Right cardiac atrium (tissue), 5 donors: ENCODE measurements at regions not wholly inside any gene's neighbourhood (a gene's known extent, or its start where the extent isn't known, plus 50 kb on each side); places are given as distances from the start of the nearest gene placed in this dataset.

Experiments used
- ATAC-seq, 2 donors: fragments of 200-7000 bp; cut with Tn5 transposase; one replicate each; pipeline versions ENCODE4 v1.8.0 to v1.9.1; 2020; ENCODE audit warnings: moderate library complexity in 2 of 2, mild to moderate bottlenecking in 1 of 2
- DNase-seq, 3 donors: peaks; one replicate each; pipeline ENCODE4 v3.0.0-alpha.2; 2020
- H3K27ac ChIP-seq: one replicate; pipeline ENCODE4 v1.5.1; 2013; ENCODE audit warnings: mild to moderate bottlenecking, low read length, control low read depth, moderate library complexity
- H3K27me3 ChIP-seq: one replicate; pipeline ENCODE4 v1.6.1; 2013; ENCODE audit not compliant: control insufficient read depth, insufficient read depth
- H3K4me1 ChIP-seq: one replicate; pipeline ENCODE4 v1.6.1; 2013; ENCODE audit warnings: low read length; ENCODE audit not compliant: control insufficient read depth, insufficient read depth
- H3K4me3 ChIP-seq: one replicate; pipeline ENCODE4 v1.5.1; 2013; ENCODE audit warnings: low read length, control low read depth
- H3K9me3 ChIP-seq: one replicate; pipeline ENCODE4 v1.6.1; 2013; ENCODE audit warnings: low read length; ENCODE audit not compliant: control insufficient read depth
- WGBS: extraction: QIAGEN DNeasy Blood & Tissue Kit; methylation state at CpG from one replicate; pipeline ENCODE4 v1.1.7; 2013; 5-methylcytosine and 5-hydroxymethylcytosine counted together
- intact Hi-C, 4 donors: fragments of 100-400 bp; cut with DNase I; formaldehyde crosslinking; loops; one replicate each; pipeline versions ENCODE4 v1.11.0 to v1.14.0; 2022 to 2023
- donor health status: healthy with polysubstance abuse.
- donor health status: DM: no; HTN: yes; CAD: no.
- donor health status: DM: no; HTN: no; CAD: no.
- donor health status: DM: no; HTN: yes; CAD: no; lungs with severe emphysema.
- donor health status: DM: yes; HTN: yes; CAD: no.

- Histone ChIP-seq H3K27ac (no peak overlapping the region), H3K4me3 (no peak overlapping the region), H3K9me3 (no peaks in the 10 kb centered on the region), H3K27me3 (no peaks in the 10 kb centered on the region), H3K4me1 (no peaks in the 10 kb centered on the region)
- DNase-seq (no peak), ATAC-seq (no peak)
- intact Hi-C loops, result no loop called here
- 86% methylated on average over 3 of the region's 3 CpGs for WGBS
These were observed 395.0 kb upstream of the NCAM2 start for GRCh38 chr21:20603236-20603635.

GRCh38 chr21:20611008-20611407 is 387.2 kb upstream of the NCAM2 start:
- no peak overlapping the region for H3K4me3 ChIP-seq
- H3K27me3 ChIP-seq, result no peaks in the 10 kb centered on the region
- H3K9me3 ChIP-seq, result no peaks in the 10 kb centered on the region
- DNase-seq (no peak), ATAC-seq (no peak)
- no peak overlapping the region for H3K27ac ChIP-seq
- H3K4me1 ChIP-seq, result no peaks in the 10 kb centered on the region
- intact Hi-C loops, result no loop called here
- 74% methylated on average over 4 of the region's 4 CpGs for WGBS

GRCh38 chr21:20613654-20614053 is 384.6 kb upstream of the NCAM2 start:
- WGBS, result 44% methylated on average over 2 of the region's 2 CpGs
- Histone ChIP-seq H3K9me3 (no peaks in the 10 kb centered on the region), H3K4me1 (no peaks in the 10 kb centered on the region), H3K4me3 (no peak overlapping the region), H3K27ac (no peak overlapping the region), H3K27me3 (no peaks in the 10 kb centered on the region)
- intact Hi-C loops, result no loop called here
- no peak for ATAC-seq
- DNase-seq, result no peak

GRCh38 chr21:20617130-20617529 is 381.1 kb upstream of the NCAM2 start:
- 46% methylated on average over 6 of the region's 6 CpGs for WGBS
- no peak for DNase-seq
- Histone ChIP-seq H3K9me3 (no peaks in the 10 kb centered on the region), H3K27ac (no peak overlapping the region), H3K27me3 (no peaks in the 10 kb centered on the region), H3K4me3 (no peak overlapping the region), H3K4me1 (no peaks in the 10 kb centered on the region)
- no peak for ATAC-seq
- intact Hi-C loops, result no loop called here

- Histone ChIP-seq H3K4me3 (no peak overlapping the region), H3K27me3 (no peaks in the 10 kb centered on the region), H3K27ac (no peak overlapping the region), H3K4me1 (no peaks in the 10 kb centered on the region), H3K9me3 (no peaks in the 10 kb centered on the region)
- no peak for ATAC-seq
- DNase-seq, result no peak
- intact Hi-C loops, result no loop called here
- WGBS, result 65% methylated on average over 3 of the region's 3 CpGs
These were observed 379.3 kb upstream of the NCAM2 start for GRCh38 chr21:20618878-20619277.

GRCh38 chr21:20627594-20627993 is 370.6 kb upstream of the NCAM2 start:
- H3K4me3 ChIP-seq, result no peak overlapping the region
- no peaks in the 10 kb centered on the region for H3K4me1 ChIP-seq
- no peaks in the 10 kb centered on the region for H3K9me3 ChIP-seq
- intact Hi-C loops, result no loop called here
- no peaks in the 10 kb centered on the region for H3K27me3 ChIP-seq
- no peak for ATAC-seq
- DNase-seq, result no peak
- no peak overlapping the region for H3K27ac ChIP-seq
- WGBS, result 50% methylated on average over 4 of the region's 4 CpGs

- Histone ChIP-seq H3K4me3 (no peak overlapping the region), H3K9me3 (no peaks in the 10 kb centered on the region)
- 93% methylated on average over 1 of the region's 1 CpG for WGBS
These were observed 366.6 kb upstream of the NCAM2 start for GRCh38 chr21:20631633-20632032.

GRCh38 chr21:20639026-20639425 is 359.2 kb upstream of the NCAM2 start:
- DNase-seq (no peak), ATAC-seq (no peak)
- Histone ChIP-seq H3K4me1 (no peaks in the 10 kb centered on the region), H3K4me3 (no peak overlapping the region), H3K27ac (no peak overlapping the region), H3K9me3 (no peaks in the 10 kb centered on the region), H3K27me3 (no peaks in the 10 kb centered on the region)
- 59% methylated on average over 2 of the region's 2 CpGs for WGBS
- intact Hi-C loops, result no loop called here

More at GRCh38 chr21:20631633-20632032, 366.6 kb upstream of the NCAM2 start:
- DNase-seq (no peak), ATAC-seq (no peak)
- H3K27ac ChIP-seq, result no peak overlapping the region
- no peaks in the 10 kb centered on the region for H3K4me1 ChIP-seq
- intact Hi-C loops, result no loop called here
- no peaks in the 10 kb centered on the region for H3K27me3 ChIP-seq

- no peak overlapping the region for H3K4me3 ChIP-seq
- WGBS, result 73% methylated on average over 2 of the region's 2 CpGs
- intact Hi-C loops, result no loop called here
These were observed 357.0 kb upstream of the NCAM2 start for GRCh38 chr21:20641241-20641640.

GRCh38 chr21:20642681-20643080 is 355.5 kb upstream of the NCAM2 start:
- Histone ChIP-seq H3K27me3 (no peaks in the 10 kb centered on the region), H3K27ac (no peak overlapping the region), H3K4me3 (no peak overlapping the region), H3K9me3 (no peaks in the 10 kb centered on the region), H3K4me1 (no peaks in the 10 kb centered on the region)
- intact Hi-C loops, result no loop called here
- no peak for DNase-seq
- WGBS, result 73% methylated on average over 5 of the region's 5 CpGs
- ATAC-seq, result no peak

More at GRCh38 chr21:20641241-20641640, 357.0 kb upstream of the NCAM2 start:
- DNase-seq (no peak), ATAC-seq (no peak)
- H3K4me1 ChIP-seq, result no peaks in the 10 kb centered on the region
- H3K27ac ChIP-seq, result no peak overlapping the region
- H3K27me3 ChIP-seq, result no peaks in the 10 kb centered on the region
- no peaks in the 10 kb centered on the region for H3K9me3 ChIP-seq

GRCh38 chr21:20644552-20644951 is 353.7 kb upstream of the NCAM2 start:
- no peaks in the 10 kb centered on the region for H3K27me3 ChIP-seq
- 75% methylated on average over 2 of the region's 2 CpGs for WGBS
- no peaks in the 10 kb centered on the region for H3K4me1 ChIP-seq
- ATAC-seq (no peak), DNase-seq (no peak)
- no peaks in the 10 kb centered on the region for H3K9me3 ChIP-seq
- intact Hi-C loops, result no loop called here
- H3K27ac ChIP-seq, result no peak overlapping the region
- H3K4me3 ChIP-seq, result no peak overlapping the region

- DNase-seq (no peak), ATAC-seq (no peak)
- intact Hi-C loops, result no loop called here
- Histone ChIP-seq H3K27me3 (no peaks in the 10 kb centered on the region), H3K4me1 (no peaks in the 10 kb centered on the region), H3K27ac (no peak overlapping the region), H3K9me3 (no peaks in the 10 kb centered on the region), H3K4me3 (no peak overlapping the region)
- WGBS, result 78% methylated on average over 5 of the region's 5 CpGs
These were observed 352.9 kb upstream of the NCAM2 start for GRCh38 chr21:20645344-20645743.
